ENCODE measurements at regions not wholly inside any gene's neighbourhood (a gene's known extent, or its start where the extent isn't known, plus 50 kb on each side); places are given as distances from the start of the nearest gene placed in this dataset.

DNA sequence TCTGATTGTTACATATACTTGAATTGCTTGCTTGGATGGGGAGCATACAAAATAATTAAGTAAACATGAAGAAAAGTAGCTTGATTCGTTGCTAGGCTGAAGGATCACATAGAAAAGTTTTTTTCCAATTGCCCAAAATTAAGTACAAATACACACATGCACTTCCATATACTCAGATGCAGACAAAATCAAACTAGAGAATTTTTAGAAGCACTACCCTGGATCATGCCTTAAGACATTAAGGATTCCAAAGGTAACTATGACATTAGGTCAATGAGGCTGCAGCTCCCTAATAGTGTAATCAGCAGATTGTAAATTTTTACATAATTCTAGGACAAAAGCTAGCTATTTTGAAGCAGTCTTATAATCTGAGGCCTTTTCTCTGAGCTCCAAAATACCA lies 216.9 kb upstream of the TMEM161B start:
- no peak for TF ChIP-seq EZH2 (IDR thresholded peaks at IDR 0.05; ENCODE audit: low read depth, unreplicated experiment)
- TF ChIP-seq, protein P1, sequence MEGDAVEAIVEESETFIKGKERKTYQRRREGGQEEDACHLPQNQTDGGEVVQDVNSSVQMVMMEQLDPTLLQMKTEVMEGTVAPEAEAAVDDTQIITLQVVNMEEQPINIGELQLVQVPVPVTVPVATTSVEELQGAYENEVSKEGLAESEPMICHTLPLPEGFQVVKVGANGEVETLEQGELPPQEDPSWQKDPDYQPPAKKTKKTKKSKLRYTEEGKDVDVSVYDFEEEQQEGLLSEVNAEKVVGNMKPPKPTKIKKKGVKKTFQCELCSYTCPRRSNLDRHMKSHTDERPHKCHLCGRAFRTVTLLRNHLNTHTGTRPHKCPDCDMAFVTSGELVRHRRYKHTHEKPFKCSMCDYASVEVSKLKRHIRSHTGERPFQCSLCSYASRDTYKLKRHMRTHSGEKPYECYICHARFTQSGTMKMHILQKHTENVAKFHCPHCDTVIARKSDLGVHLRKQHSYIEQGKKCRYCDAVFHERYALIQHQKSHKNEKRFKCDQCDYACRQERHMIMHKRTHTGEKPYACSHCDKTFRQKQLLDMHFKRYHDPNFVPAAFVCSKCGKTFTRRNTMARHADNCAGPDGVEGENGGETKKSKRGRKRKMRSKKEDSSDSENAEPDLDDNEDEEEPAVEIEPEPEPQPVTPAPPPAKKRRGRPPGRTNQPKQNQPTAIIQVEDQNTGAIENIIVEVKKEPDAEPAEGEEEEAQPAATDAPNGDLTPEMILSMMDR (conservative IDR thresholded peaks at IDR 0.05; ENCODE audit: low read depth in 2 of 2): no peak

Measured in GM23338 (cell line).